ENCODE measurements at regions not wholly inside any gene's neighbourhood (a gene's known extent, or its start where the extent isn't known, plus 50 kb on each side); places are given as distances from the start of the nearest gene placed in this dataset.
A peak's percentile ranks its signal among the peaks of the same experiment; 100 is the strongest.
"Not testable (repeated sequence)": the region's sequence is repeated elsewhere in the genome, so short reads cannot be mapped to it uniquely, and the experiment has no call there.

- DNase-seq: peak in 15 of 51 donors; percentile 1 to 26 (median 5)
Measured at GRCh38 chr15:96893159-96893906, 562.8 kb downstream of the NR2F2 start.

DNA sequence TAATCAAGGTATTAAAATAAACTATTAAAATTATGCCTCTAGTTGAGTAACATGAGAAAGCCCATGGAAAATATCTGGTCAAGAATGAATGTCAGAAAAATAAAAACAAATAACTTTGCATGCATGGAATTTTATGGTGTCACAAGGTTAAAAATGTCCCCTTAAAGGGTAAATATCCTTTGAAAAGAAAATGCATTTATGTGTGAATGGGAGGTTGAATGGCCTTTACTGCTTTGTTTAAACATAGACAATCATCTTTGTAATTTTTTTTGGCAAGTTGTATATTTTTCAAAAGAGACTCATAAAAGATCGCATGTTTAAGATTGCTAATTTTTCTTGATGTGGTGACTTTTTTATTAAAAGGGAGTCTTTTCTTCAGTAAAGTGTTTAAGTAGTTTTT is 564.2 kb downstream of the NR2F2 start:
- no peak for DNase-seq

GRCh38 chr15:96896766-96897165 is 566.3 kb downstream of the NR2F2 start:
- no peak for DNase-seq

DNA sequence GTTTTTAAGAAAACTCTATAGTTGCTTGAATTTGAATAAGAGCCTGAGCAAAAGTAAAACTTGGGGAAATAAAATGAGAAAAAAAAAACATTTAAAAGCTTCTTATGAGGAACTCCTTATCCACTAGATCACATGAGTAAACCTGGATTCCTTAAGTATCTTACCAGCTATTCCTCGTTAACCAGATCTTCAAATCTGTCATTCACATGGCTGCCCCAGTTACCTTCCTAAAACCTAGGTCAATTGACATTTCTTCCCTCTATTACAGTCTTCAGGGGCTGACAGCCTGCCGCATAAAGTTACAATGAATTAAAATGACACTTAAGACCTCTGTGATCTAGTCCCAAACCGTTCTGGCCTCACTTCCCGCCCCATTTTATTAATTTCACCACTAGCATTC is 583.6 kb downstream of the NR2F2 start:
- no peak for DNase-seq

DNA sequence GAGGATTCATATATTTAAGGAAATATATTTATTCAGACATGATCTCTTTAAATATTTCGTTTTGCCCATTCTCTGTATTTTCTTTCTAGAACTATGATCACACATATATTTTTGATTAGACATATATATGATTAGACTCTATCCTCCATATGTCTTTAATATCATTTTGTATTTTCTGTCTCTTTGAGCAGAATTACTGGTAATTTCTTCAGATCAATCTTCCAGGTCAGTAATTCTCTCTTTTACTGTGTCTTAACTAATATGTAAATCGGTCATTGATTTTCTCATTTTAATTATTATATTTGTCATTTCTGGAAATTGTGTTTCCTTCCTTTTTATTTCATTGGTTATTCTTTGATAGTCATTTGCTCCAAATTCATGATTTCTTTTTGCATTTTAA is 586.2 kb downstream of the NR2F2 start:
- no peak for DNase-seq

- DNase-seq: no peak
Measured at GRCh38 chr15:96924570-96924969, 594.1 kb downstream of the NR2F2 start.

DNA sequence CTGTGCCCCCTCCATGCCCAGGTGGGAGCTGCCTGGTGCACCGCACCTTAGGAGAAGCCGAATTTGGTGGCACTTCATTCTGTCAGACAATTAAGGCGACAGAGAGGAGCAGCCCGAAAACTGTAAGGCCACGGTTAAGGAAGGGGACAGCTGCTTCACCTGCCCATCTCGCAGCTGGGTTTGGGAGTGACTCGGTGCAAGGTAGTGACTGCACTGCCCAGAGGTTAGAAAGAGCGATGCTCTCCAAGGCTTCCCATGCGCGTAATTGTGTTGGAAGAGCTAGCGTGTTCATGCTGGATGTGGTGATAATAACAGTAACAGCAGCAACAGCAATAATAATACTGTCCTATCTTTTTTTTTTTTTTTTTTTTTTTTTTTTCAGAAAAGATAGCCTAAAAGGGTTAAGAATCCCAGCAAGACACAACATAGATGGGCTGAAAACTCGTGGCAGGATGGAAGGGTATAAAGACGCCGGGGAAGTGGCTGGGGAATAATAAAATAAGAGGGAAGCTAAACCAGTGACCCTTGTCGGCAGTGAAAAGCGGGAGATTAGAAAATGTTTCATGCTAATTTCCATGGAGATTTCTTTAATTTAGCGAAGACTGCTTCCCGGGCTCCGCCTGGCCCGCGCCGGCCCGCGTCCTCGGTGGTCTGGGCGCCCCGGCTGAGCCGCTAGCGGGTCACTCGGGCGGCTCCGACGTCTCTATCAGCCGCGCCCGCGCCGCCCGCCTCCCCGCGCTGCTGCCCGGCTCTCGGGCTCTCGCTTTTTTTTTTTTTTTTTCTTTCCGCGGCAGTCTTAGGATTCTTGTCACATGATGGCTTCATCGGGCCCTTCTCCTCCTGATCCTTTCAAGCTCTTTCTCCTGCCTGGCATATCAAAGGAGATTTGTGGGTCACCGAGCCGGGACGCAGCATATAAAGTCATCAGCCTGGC is 617.1 kb downstream of the NR2F2 start:
- no peak for DNase-seq

DNA sequence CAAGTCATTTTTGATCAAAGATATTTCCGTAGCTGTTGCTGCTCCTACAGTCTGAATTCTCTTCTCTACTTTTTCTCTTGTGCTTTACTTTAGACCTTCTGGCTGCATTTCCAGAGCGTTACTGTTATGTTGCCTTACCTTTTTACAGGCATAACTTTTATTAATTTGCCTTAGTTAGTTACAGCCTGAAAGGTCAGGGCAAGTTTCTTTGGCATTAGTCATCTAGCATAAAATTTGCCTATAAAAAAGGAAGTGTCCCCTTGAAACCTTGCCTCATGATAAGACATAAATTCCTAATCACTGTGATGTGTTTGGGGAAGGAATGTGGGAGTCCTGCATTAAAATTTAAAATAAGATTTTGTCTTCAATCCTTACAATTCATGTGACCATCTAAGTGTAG is 618.5 kb downstream of the NR2F2 start:
- no peak for DNase-seq

GRCh38 chr15:96958721-96959120 is 628.2 kb downstream of the NR2F2 start:
- DNase-seq: no peak

DNA sequence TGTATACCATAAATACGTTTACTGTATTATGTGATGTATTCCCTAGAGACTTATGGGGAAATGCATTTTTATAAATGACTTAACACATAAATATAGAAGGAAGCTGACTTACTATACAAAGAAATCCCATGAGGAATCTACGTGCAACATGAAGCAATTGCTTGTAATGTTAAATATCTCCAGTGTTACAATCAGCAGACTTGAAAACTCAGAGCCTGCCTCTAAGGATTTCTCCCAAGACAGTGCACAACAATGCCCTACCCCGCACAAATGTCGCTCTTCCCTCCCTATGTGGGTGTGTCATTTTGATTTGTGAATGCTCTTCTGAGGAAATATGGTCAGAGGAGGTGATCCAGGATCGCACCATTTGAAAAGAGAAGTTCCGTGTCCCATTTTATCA is 629.0 kb downstream of the NR2F2 start:
- no peak for DNase-seq

- no peak for DNase-seq
Measured at GRCh38 chr15:96960711-96961480, 630.4 kb downstream of the NR2F2 start.

GRCh38 chr15:96966554-96966953 is 636.1 kb downstream of the NR2F2 start:
- DNase-seq: no peak

DNA sequence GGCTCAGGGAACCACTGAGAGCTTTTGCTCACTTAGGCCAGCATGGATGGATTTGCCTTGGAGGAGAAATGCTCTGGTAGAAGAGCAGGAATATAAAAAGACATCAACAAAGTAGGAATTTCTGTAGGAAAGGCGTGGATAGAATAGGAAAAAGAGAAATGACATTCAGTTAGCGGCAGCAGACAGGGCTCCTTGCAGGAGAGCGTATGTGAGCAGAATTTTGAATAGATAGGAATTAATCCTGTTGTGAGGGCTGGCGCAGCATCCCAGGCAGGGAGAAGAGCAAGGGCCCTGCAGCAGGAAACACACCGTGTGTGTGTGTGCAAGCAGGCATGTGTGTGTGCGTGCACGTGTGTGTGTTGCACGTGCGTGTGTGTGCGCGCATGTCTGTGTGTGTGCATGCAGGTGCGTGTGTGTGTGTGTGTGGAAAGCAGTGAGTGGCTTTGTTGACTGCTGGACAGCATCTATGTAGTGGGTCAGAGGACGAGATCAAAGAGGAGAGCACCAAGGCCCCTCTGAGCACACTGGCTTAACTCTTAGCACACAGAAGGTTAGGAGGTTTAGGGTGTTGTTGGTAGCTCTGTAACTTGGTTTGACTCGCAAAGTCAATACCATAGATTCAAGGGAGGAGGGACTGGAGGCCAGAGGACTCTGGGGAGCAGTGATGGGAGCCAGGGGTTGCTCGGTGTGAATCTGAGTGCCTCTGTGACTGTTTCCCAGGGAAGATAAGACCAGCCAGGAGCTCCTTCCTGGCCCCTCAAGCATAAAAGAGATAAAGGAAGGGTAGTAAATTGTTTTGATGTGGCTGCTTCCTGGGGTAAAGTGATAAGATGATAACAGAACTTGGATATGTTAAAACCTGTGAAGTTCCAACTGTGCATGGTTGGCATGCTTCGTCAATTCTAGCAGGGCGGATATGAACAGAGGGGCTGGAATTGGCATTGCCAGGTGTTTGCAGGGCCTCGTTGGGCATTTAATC is 639.5 kb downstream of the NR2F2 start:
- no peak for DNase-seq

DNA sequence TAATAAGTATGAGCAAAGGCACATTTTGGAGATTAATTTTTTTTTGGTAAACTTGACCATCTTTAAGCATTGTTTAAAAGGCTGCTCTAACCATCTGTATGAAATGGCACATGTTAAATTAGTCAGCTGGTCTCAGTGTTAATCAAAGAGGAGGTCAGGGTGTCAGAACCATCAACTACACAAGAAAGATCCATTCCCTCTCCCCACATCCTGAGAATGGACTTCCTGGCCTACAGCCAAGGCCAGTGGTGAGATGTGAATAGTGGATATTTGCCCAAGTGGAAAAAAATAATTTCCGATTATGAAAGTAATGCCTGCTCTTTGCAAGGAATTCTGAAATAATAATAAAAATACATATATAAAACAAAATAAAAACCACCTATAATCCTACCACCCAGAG is 641.7 kb downstream of the NR2F2 start:
- no peak for DNase-seq

- DNase-seq: no peak
Measured at GRCh38 chr15:96974761-96975160, 644.3 kb downstream of the NR2F2 start.

GRCh38 chr15:96977886-96978285 is 647.4 kb downstream of the NR2F2 start:
- DNase-seq: no peak

GRCh38 chr15:96978937-96979473 is 648.5 kb downstream of the NR2F2 start:
- no peak for DNase-seq

GRCh38 chr15:96984121-96984671 is 653.7 kb downstream of the NR2F2 start:
- not testable (repeated sequence) for DNase-seq

DNA sequence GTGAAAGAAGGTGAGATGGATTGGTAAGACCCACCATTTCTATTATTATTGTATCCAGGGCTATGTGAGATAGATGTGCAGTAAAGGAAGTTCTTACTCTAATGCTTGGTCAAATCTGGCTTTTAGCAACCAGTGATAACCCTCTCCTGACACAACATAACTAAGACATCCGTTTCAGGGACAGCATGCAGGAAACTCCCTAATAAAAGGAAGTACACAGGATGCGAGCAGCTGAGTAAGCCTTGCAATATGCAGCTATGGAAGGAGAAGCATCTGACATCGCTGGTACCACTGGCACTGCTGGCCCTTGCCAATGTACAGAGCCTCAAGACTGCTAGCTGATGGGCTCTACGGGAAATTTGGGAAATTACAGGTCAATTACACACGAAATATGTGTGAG is 662.3 kb downstream of the NR2F2 start:
- no peak for DNase-seq

DNA sequence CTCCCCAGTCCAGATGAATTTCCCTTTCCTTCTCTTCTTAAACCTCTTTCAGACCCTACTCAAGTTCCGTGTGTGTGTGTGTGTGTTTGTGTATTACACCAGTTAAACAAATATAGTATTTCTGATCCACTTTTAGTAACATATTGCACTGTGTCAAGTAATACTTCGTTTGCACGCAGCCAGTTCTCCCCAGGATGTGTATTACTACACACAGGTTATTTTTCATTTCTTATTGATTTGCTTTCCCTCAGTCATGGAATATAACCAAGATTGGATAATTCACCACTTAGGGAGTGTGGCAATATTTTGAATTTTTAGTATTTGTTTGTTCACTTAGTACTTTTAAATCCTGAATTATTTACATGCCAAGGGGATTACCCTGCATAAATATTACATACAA is 667.0 kb downstream of the NR2F2 start:
- no peak for DNase-seq
